HG03159 (cell line): ENCODE measurements at regions not wholly inside any gene's neighbourhood (a gene's known extent, or its start where the extent isn't known, plus 50 kb on each side); places are given as distances from the start of the nearest gene placed in this dataset.
A peak's percentile ranks its signal among the peaks of the same experiment; 100 is the strongest.

Experiments
- ATAC-seq: cut with Tn5 transposase; IDR thresholded peaks from one replicate; pipeline ENCODE4 v1.9.1; 2021; ENCODE audit warnings: mild to moderate bottlenecking, moderate library complexity; ENCODE audit not compliant: unreplicated experiment

DNA sequence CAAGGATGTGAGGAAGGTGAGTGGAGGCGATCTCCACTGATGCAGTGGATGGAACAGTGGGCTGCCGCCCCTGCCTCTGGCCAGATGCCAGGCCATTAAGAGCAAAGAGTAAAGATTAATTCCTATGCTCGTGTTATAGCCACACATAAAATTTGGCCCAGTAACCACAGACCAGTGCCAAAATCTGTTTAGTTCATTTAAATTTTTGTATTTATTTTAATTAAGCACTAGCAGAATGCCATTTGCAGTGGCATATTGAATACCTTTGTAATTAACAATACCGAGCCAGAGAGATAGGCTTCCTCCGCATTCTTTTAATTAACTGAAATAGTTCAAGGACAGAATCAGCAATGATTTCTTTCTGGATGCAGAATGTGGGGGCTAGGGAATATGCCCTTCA, 179.8 kb downstream of the MED10 start:
- no peak for ATAC-seq

DNA sequence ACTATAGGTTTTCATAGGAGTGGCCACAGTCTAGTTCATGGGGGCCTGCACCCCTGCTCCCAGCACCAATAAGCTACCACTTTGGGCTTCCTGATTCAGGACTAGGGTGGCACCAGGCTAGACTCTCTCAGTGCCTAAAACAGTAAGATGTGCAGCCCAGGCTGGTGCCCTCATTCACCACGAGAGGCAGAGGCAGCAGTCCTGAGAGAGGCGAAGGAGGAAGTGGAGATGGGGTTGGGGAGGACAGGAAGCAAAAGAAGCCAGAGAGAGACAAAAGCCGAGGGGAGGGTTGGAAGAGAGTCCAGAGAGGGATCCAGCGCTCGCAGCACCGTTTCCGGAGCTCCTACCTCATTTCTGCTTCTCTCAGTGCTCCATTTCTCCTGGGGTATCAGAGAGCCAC, 180.9 kb downstream of the MED10 start:
- ATAC-seq = no peak

DNA sequence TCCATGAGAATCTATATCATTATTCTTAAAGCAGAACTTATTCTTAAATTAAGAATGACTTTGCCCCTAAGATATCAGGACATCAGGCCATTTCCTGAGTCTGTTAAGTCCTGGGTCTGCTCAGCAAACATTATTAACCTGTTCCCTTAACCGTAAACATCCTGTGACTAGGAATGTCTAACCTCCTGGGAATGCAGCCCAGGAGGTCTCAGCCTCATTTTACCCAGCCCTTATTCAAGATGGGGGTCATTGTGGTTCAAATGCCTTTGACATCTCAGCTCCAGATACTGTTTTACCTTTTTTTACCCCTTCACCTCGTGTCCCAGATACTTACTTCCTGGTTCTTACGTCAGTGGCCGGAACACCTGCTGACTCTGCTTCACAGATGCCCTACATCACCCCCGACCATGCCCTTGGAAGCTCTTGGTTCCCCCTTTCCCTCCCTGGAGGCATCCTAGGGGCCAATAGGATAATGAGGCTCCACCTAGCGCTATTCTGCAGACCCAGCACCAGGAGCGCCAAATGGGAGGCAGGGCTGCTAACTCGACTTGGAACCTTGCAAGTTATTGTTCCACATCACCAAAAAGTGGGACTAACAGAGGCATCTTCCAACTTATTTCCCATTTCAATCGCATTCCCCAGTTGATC, 182.5 kb downstream of the MED10 start:
- no peak for ATAC-seq

GRCh38 chr5:6194906-6195612, 183.3 kb downstream of the MED10 start:
- no peak for ATAC-seq

DNA sequence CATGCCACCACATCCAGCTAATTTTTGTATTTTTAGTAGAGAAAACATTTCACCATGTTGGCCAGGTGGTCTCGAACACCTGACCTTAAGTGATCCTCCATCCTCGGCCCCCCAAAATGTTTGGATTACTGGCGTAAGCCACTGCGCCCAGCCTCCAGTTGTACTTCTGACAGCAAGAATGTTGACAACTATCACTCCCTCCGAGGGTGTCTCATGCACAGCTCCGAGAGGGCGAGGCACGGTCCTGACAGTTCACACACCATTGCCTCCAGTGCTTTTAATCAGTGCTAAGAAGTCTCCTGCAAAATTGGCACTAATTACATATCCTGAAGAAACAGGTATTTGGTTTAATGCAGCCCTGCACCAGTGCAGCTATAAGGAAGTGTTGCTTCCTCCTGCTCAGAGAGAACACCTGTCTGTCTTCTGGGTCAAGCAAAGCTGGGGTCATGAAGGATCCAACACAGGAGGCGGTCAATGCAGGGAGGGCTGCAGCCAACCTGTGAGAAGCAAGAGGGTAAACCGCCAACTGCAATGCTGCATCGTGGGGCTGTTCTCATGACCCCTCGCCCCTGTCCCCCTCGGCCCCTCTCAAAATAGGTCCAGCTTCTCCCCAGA, 184.0 kb downstream of the MED10 start:
- ATAC-seq = no peak

- no peak for ATAC-seq
These were observed 185.0 kb downstream of the MED10 start for GRCh38 chr5:6193310-6193709.

- ATAC-seq = no peak
These were observed 187.5 kb downstream of the MED10 start for GRCh38 chr5:6190838-6191237.

DNA sequence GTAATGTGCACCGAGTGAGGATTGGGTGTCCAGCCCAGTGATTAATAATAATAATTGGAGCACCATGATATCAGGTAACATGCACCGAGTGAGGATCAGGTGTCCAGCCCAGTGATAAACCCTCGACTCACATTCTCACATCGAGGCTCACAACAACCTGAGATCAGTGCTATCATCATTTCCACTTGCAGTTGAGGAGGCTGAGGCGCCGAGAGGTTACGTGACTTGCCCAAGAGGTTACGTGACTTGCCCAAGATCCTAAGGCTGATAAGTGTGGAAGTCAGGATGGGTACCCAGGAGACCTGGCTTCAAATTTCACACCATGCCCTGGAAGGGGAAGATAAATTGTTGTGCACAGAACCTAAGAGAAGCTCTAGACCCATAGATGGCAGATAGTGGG, 189.4 kb downstream of the MED10 start:
- no peak for ATAC-seq

GRCh38 chr5:6188344-6188743, 190.0 kb downstream of the MED10 start:
- ATAC-seq = peak; percentile 98

DNA sequence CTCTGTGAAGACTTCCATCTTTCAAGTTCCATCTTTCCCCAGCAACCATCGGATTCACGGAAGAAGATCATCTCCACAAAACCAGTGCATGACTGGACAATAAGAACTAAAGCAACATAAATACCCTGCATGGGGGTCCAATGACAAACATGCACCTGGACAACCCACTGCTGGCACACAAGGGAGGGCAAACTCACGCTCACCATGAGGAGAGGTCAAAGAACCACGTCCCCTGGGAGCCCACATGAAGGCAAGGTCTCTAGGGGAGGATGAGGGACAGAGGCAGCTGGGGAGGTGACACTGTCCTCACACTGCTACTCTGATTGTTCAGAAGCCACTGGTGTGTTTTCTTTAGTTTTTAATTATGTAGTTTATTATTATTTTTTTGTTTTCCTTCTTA, 190.8 kb downstream of the MED10 start:
- ATAC-seq = no peak

- no peak for ATAC-seq
These were observed 192.8 kb downstream of the MED10 start for GRCh38 chr5:6185574-6185973.

- no peak for ATAC-seq
These were observed 193.9 kb downstream of the MED10 start for GRCh38 chr5:6184481-6184880.

- no peak for ATAC-seq
These were observed 194.7 kb downstream of the MED10 start for GRCh38 chr5:6183391-6184390.

DNA sequence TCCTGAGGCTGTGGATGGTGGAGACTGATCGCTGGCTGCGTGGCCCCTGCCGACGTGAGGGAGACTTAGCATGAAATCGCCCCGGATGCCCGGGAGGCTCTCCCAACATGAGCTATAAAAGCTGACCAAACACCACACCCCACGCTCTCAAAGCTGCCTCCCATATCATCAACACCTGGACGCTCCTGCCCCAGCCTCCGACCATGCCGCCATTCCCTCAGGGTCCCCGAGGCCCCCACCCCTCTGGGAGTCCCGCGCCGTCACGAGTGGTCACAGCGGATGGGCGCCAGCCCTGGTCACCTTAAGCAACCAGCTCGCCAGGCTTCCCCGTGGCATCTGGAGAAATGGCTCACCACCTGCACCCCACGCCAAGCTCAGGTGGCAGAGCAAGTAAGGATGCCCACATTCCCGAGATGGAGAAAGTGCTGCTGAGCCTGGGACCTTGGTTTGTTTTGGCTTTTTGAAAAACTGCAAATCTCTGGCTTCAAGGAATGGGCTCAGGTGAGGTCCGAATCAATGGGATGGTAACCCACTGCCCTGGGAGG, 196.0 kb downstream of the MED10 start:
- no peak for ATAC-seq

DNA sequence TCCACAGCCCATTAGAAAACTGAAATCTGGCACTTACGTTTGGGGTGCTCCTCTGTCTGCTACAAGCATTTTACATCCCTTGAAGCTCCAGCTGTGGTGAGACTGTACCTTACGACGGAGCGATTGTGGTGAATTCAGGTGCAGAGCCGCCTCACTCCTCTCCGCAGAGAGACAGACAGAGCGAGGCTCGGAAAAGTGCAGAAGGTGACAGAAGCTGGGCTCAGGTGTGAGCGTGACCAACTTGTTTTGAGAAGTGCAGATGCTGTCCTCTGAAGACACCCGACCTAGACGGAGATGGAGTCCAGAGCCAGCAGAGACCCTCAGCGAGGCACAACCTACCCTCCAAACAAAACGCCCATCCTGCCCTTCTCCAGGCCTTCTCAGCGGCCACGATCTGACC, 196.5 kb downstream of the MED10 start:
- no peak for ATAC-seq

GRCh38 chr5:6181147-6181729, 197.1 kb downstream of the MED10 start:
- ATAC-seq = no peak

GRCh38 chr5:6180231-6180872, 198.0 kb downstream of the MED10 start:
- no peak for ATAC-seq

- ATAC-seq = no peak
These were observed 199.4 kb downstream of the MED10 start for GRCh38 chr5:6178846-6179532.

- ATAC-seq = no peak
These were observed 200.4 kb downstream of the MED10 start for GRCh38 chr5:6177926-6178325.
